ENCODE measurements at regions not wholly inside any gene's neighbourhood (a gene's known extent, or its start where the extent isn't known, plus 50 kb on each side); places are given as distances from the start of the nearest gene placed in this dataset.

DNA sequence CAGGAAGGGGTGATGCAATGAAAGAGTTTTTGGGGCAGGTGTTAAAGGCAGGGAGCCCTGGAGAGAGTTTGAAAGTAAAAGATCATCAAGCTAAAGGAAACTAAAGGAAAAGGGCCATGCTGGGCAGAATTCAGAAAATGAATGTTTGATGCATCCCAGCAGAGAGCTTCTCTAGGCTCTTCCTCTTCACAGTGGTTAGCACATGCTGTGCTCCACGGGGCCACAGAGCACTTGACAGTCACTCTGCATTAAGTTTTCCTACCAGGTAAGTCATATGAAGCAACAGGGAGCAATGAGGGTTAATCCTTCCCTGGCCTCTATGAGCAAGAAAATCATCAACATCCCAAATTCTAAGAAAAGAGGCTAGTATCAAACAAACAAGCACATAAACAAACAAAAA lies 895.2 kb downstream of the TRIB2 start:
- Mint-ChIP-seq H3K27ac (no peak overlapping the region), H3K4me1 (ENCODE audit: low read depth) (no peaks in the 10 kb centered on the region), H3K27me3 (no peaks in the 10 kb centered on the region), H3K36me3 (ENCODE audit: insufficient read depth) (no peaks in the 10 kb centered on the region), H3K4me3 (ENCODE audit: low read depth) (no peak overlapping the region), H3K9me3 (ENCODE audit: low read depth) (peaks cover 13% of the 10 kb centered on the region)
- DNase-seq (ENCODE audit: low spot score, unreplicated experiment) = no peak
- TF ChIP-seq, protein P1, sequence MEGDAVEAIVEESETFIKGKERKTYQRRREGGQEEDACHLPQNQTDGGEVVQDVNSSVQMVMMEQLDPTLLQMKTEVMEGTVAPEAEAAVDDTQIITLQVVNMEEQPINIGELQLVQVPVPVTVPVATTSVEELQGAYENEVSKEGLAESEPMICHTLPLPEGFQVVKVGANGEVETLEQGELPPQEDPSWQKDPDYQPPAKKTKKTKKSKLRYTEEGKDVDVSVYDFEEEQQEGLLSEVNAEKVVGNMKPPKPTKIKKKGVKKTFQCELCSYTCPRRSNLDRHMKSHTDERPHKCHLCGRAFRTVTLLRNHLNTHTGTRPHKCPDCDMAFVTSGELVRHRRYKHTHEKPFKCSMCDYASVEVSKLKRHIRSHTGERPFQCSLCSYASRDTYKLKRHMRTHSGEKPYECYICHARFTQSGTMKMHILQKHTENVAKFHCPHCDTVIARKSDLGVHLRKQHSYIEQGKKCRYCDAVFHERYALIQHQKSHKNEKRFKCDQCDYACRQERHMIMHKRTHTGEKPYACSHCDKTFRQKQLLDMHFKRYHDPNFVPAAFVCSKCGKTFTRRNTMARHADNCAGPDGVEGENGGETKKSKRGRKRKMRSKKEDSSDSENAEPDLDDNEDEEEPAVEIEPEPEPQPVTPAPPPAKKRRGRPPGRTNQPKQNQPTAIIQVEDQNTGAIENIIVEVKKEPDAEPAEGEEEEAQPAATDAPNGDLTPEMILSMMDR (IDR thresholded peaks at IDR 0.05; ENCODE audit: unreplicated experiment) = no peak

DNA sequence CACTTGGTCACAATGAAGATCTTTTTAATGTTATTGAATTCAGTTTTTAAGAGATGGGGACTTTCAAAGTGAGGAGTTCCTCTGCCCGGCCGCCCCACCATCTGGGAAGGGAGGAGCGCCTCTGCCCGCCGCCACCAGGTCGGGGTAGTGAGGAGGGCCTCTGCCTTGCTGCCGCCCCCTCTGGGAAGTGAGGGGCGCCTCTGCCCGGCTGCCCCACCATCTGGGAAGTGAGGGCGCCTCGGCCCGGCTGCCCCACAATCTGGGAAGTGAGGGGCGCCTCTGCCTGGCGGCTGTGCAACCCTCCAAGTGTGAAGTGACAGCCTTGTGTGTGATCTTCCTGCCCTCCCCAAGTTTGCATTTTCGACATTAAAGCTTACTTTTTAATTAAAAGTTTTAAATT lies 899.3 kb downstream of the TRIB2 start:
- no peak overlapping the region for H3K4me3 Mint-ChIP-seq (ENCODE audit: low read depth)
- no peaks in the 10 kb centered on the region for H3K4me1 Mint-ChIP-seq (ENCODE audit: low read depth)
- H3K27ac Mint-ChIP-seq = no peak overlapping the region
- H3K36me3 Mint-ChIP-seq (ENCODE audit: insufficient read depth) = no peaks in the 10 kb centered on the region
- TF ChIP-seq, protein P1 (IDR thresholded peaks at IDR 0.05; ENCODE audit: unreplicated experiment) = no peak
- DNase-seq (ENCODE audit: low spot score, unreplicated experiment) = no peak
- no peaks in the 10 kb centered on the region for H3K27me3 Mint-ChIP-seq
- peaks cover 14% of the 10 kb centered on the region for H3K9me3 Mint-ChIP-seq (ENCODE audit: low read depth)

DNA sequence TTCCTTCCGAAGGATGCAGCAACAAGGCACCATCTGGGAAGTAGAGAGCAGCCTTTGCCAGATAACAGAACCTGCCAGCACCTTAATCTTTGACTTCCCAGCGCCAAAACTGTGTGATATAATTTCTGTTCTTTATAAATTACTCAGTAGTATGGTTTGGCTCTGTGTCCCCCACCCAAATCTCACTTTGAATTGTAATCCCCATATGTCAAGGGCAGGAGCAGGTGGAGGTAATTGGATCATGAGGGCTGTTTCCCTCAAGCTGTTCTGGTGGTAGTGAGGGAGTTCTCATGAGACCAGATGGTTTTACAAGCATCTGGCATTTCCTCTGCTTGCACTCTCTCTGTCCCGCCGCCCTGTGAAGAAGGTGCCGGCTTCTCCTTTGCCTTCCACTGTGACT lies 899.9 kb downstream of the TRIB2 start:
- Mint-ChIP-seq H3K27ac (no peak overlapping the region), H3K4me1 (ENCODE audit: low read depth) (no peaks in the 10 kb centered on the region), H3K27me3 (no peaks in the 10 kb centered on the region), H3K4me3 (ENCODE audit: low read depth) (no peak overlapping the region), H3K36me3 (ENCODE audit: insufficient read depth) (no peaks in the 10 kb centered on the region), H3K9me3 (ENCODE audit: low read depth) (peaks cover 14% of the 10 kb centered on the region)
- DNase-seq (ENCODE audit: low spot score, unreplicated experiment) = no peak
- TF ChIP-seq, protein P1 (IDR thresholded peaks at IDR 0.05; ENCODE audit: unreplicated experiment) = no peak

DNA sequence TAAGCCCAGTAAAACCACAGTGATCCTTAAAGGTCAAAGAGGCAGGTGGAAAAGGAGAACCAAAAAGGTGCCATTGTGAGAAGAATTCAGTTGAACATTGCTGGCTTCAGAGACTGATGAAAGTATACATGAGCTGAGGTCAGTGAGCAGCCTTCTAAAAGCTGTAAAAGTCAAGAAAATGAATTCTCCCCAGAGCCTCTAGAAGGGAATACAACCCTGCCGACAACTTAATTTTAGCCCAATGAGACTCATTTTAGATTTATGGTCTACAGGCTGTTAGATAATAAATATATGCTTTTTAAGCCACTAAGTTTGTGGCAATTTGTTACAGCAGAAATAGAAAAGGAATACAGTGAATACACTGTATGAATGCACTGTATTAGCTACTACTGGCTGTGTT lies 911.4 kb downstream of the TRIB2 start:
- Mint-ChIP-seq H3K4me1 (ENCODE audit: low read depth) (no peaks in the 10 kb centered on the region), H3K4me3 (ENCODE audit: low read depth) (no peak overlapping the region), H3K36me3 (ENCODE audit: insufficient read depth) (no peaks in the 10 kb centered on the region), H3K27ac (no peak overlapping the region), H3K27me3 (no peaks in the 10 kb centered on the region), H3K9me3 (ENCODE audit: low read depth) (no peaks in the 10 kb centered on the region)
- no peak for DNase-seq (ENCODE audit: low spot score, unreplicated experiment)
- TF ChIP-seq, protein P1 (IDR thresholded peaks at IDR 0.05; ENCODE audit: unreplicated experiment) = no peak

DNA sequence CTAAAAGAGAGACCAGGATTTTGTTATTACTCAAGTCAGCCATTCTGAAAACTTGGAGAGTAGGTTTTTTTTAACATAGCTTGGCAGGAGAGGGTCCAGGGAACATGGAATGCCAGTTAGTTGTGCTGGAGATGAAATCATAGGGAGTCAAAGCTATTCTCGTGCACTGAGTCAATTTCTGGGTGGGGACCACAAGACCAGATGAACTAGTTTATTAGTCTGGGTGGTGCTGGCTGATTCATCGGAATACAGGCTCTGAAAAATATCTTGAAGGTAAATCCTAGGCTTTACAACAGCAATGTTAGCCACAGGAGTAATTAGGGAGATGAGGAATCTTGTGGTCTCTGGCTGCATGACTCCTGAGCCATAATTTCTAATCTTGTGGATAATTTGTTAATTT lies 921.4 kb downstream of the TRIB2 start:
- Mint-ChIP-seq H3K4me3 (ENCODE audit: low read depth) (no peak overlapping the region), H3K9me3 (ENCODE audit: low read depth) (peaks cover 14% of the 10 kb centered on the region), H3K27me3 (no peaks in the 10 kb centered on the region), H3K4me1 (ENCODE audit: low read depth) (no peaks in the 10 kb centered on the region), H3K36me3 (ENCODE audit: insufficient read depth) (no peaks in the 10 kb centered on the region), H3K27ac (no peak overlapping the region)
- DNase-seq (ENCODE audit: low spot score, unreplicated experiment) = no peak
- TF ChIP-seq, protein P1 (IDR thresholded peaks at IDR 0.05; ENCODE audit: unreplicated experiment) = no peak
